A673 (cell line): ENCODE measurements at regions not wholly inside any gene's neighbourhood (a gene's known extent, or its start where the extent isn't known, plus 50 kb on each side); places are given as distances from the start of the nearest gene placed in this dataset.

Experiments used
- EZH2 ChIP-seq: fragments of 200-600 bp; sonication (generic); IDR thresholded peaks from 2 replicates; pipeline ENCODE4 v1.6.1; 2017; ENCODE audit warnings: borderline replicate concordance, low read depth, mild to moderate bottlenecking, mixed read lengths, antibody characterized with exemption, low read length; ENCODE audit not compliant: poor library complexity, severe bottlenecking
- TF ChIP-seq, protein P1 (sequence below): fragments of 300-800, 200-600 bp; sonication (generic); conservative IDR thresholded peaks from 2 replicates; pipeline ENCODE4 v1.5.1; 2017; ENCODE audit warnings: low read depth, mild to moderate bottlenecking, antibody characterized with exemption, low read length, moderate library complexity, mixed read lengths

DNA sequence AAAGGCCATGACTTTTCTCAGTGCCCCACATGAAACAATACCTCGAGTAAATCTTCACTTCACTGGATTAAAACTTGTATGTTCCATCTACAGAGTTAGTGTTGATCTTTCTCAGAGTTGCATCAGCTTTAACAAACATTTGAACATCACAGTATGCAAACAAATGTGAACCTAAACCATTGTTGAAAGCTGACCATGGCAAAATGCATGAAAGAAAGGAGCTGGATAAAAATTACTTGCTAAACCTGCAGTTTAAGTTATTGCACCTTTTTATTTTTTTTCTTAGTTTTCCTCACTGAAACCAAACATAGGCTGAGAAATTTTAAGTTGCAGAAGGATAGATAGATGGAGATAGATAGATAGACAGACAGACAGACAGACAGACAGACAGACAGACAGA is 107.2 kb upstream of the UGP2 start:
- TF ChIP-seq, protein P1, sequence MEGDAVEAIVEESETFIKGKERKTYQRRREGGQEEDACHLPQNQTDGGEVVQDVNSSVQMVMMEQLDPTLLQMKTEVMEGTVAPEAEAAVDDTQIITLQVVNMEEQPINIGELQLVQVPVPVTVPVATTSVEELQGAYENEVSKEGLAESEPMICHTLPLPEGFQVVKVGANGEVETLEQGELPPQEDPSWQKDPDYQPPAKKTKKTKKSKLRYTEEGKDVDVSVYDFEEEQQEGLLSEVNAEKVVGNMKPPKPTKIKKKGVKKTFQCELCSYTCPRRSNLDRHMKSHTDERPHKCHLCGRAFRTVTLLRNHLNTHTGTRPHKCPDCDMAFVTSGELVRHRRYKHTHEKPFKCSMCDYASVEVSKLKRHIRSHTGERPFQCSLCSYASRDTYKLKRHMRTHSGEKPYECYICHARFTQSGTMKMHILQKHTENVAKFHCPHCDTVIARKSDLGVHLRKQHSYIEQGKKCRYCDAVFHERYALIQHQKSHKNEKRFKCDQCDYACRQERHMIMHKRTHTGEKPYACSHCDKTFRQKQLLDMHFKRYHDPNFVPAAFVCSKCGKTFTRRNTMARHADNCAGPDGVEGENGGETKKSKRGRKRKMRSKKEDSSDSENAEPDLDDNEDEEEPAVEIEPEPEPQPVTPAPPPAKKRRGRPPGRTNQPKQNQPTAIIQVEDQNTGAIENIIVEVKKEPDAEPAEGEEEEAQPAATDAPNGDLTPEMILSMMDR: no peak
- no peak for TF ChIP-seq EZH2
